HepG2 (cell line): ENCODE measurements at regions not wholly inside any gene's neighbourhood (a gene's known extent, or its start where the extent isn't known, plus 50 kb on each side); places are given as distances from the start of the nearest gene placed in this dataset.

Source experiments
- SRSF1 ChIP-seq: fragments of 200-400 bp; formaldehyde crosslinking; optimal IDR thresholded peaks from 2 replicates; pipeline ENCODE3; 2017; ENCODE audit warnings: mild to moderate bottlenecking, low read depth, low read length, moderate library complexity
- ZNF160 ChIP-seq: sonication (generic); formaldehyde crosslinking; IDR thresholded peaks from 2 replicates; pipeline ENCODE4 v1.8.0; 2022; ENCODE audit warnings: mild to moderate bottlenecking, inconsistent platforms, missing genetic modification reagents
- ZNF274 ChIP-seq: sonication (generic); formaldehyde crosslinking; IDR thresholded peaks from 2 replicates; pipeline ENCODE4 v1.5.1; 2020; ENCODE audit warnings: mild to moderate bottlenecking, missing genetic modification reagents
- ZNF557 ChIP-seq: sonication (generic); formaldehyde crosslinking; IDR thresholded peaks from 2 replicates; pipeline ENCODE4 v1.4.0; 2020; ENCODE audit warnings: missing genetic modification reagents
- ZNF646 ChIP-seq: sonication (generic); formaldehyde crosslinking; IDR thresholded peaks from 2 replicates; pipeline ENCODE4 v1.9.0; 2021; ENCODE audit warnings: mild to moderate bottlenecking, missing genetic modification reagents
- ZSCAN5A ChIP-seq: sonication (generic); formaldehyde crosslinking; IDR thresholded peaks from 2 replicates; pipeline ENCODE4 v1.8.0; 2022; ENCODE audit warnings: mild to moderate bottlenecking, missing genetic modification reagents, borderline replicate concordance

- TF ChIP-seq ZNF646 (CRISPR knock-in tag): no peak
- TF ChIP-seq SRSF1: no peak
- no peak for TF ChIP-seq ZNF160 (CRISPR knock-in tag)
- TF ChIP-seq ZSCAN5A (CRISPR knock-in tag): no peak
- TF ChIP-seq ZNF557: no peak
- TF ChIP-seq ZNF274 (CRISPR knock-in tag): no peak
Measured at GRCh38 chr11:71188073-71188472, 64.3 kb downstream of the SHANK2 start (continued).
